RKO (cell line): ENCODE measurements at regions not wholly inside any gene's neighbourhood (a gene's known extent, or its start where the extent isn't known, plus 50 kb on each side); places are given as distances from the start of the nearest gene placed in this dataset.
"Not testable (repeated sequence)": the region's sequence is repeated elsewhere in the genome, so short reads cannot be mapped to it uniquely, and the experiment has no call there.

Source experiments
- DNase-seq: peaks from one replicate; pipeline ENCODE4 v3.0.0-alpha.2; 2016; ENCODE audit warnings: low spot score

GRCh38 chr4:32574803-32575202 lies 1854.6 kb downstream of the PCDH7 start:
- no peak for DNase-seq

GRCh38 chr4:32589097-32589496 lies 1868.9 kb downstream of the PCDH7 start:
- DNase-seq, result no peak

- no peak for DNase-seq
Observed at GRCh38 chr4:32589853-32590252, 1869.7 kb downstream of the PCDH7 start.

- DNase-seq, result no peak
Observed at GRCh38 chr4:32597354-32597753, 1877.2 kb downstream of the PCDH7 start.

- DNase-seq, result no peak
Observed at GRCh38 chr4:32601848-32602247, 1881.7 kb downstream of the PCDH7 start.

- no peak for DNase-seq
Observed at GRCh38 chr4:32607978-32608377, 1887.8 kb downstream of the PCDH7 start.

- DNase-seq, result peak; percentile 2
Observed at GRCh38 chr4:32624943-32625603, 1904.9 kb downstream of the PCDH7 start.

GRCh38 chr4:32625687-32626337 lies 1905.6 kb downstream of the PCDH7 start:
- DNase-seq, result no peak

- DNase-seq, result no peak
Observed at GRCh38 chr4:32631831-32632230, 1911.7 kb downstream of the PCDH7 start.

- no peak for DNase-seq
Observed at GRCh38 chr4:32633421-32633820, 1913.3 kb downstream of the PCDH7 start.

- DNase-seq, result no peak
Observed at GRCh38 chr4:32645653-32646052, 1925.5 kb downstream of the PCDH7 start.

GRCh38 chr4:32658019-32658418 lies 1937.8 kb downstream of the PCDH7 start:
- DNase-seq, result no peak

- no peak for DNase-seq
Observed at GRCh38 chr4:32661229-32661628, 1941.1 kb downstream of the PCDH7 start.

GRCh38 chr4:32662803-32663202 lies 1942.6 kb downstream of the PCDH7 start:
- no peak for DNase-seq

GRCh38 chr4:32672359-32672758 lies 1952.2 kb downstream of the PCDH7 start:
- no peak for DNase-seq

- DNase-seq, result no peak
Observed at GRCh38 chr4:32680946-32681345, 1960.8 kb downstream of the PCDH7 start.

GRCh38 chr4:32684160-32684559 lies 1964.0 kb downstream of the PCDH7 start:
- no peak for DNase-seq

GRCh38 chr4:32686123-32686522 lies 1966.0 kb downstream of the PCDH7 start:
- DNase-seq, result no peak

GRCh38 chr4:32689518-32689917 lies 1969.3 kb downstream of the PCDH7 start:
- peak; percentile 57 for DNase-seq

GRCh38 chr4:32697281-32697814 lies 1977.2 kb downstream of the PCDH7 start:
- no peak for DNase-seq

- no peak for DNase-seq
Observed at GRCh38 chr4:32700838-32701237, 1980.7 kb downstream of the PCDH7 start.

- no peak for DNase-seq
Observed at GRCh38 chr4:32706893-32707292, 1986.7 kb downstream of the PCDH7 start.

GRCh38 chr4:32716090-32716620 lies 1996.0 kb downstream of the PCDH7 start:
- not testable (repeated sequence) for DNase-seq
